NCI-H2029 treated with DMSO at 0.1 percent for 48 hours (cell line): ENCODE measurements at regions not wholly inside any gene's neighbourhood (a gene's known extent, or its start where the extent isn't known, plus 50 kb on each side); places are given as distances from the start of the nearest gene placed in this dataset.
A peak's percentile ranks its signal among the peaks of the same experiment; 100 is the strongest.

Experiments used
- DNase-seq: peaks from one replicate; lab custom pipeline; 2025; lab: John Stamatoyannopoulos, UW

- peak; percentile 94 for DNase-seq
These were observed 579.7 kb upstream of the ZNF608 start for GRCh38 chr5:125326150-125326510.

- DNase-seq, result no peak
These were observed 581.2 kb upstream of the ZNF608 start for GRCh38 chr5:125327676-125328075.

GRCh38 chr5:125331987-125332598, 585.7 kb upstream of the ZNF608 start:
- no peak for DNase-seq

GRCh38 chr5:125333416-125333815, 587.0 kb upstream of the ZNF608 start:
- no peak for DNase-seq

- DNase-seq, result no peak
These were observed 590.0 kb upstream of the ZNF608 start for GRCh38 chr5:125336401-125336800.

GRCh38 chr5:125337294-125337693, 590.9 kb upstream of the ZNF608 start:
- DNase-seq, result no peak

GRCh38 chr5:125338440-125339174, 592.2 kb upstream of the ZNF608 start:
- no peak for DNase-seq

GRCh38 chr5:125341436-125341835, 595.0 kb upstream of the ZNF608 start:
- no peak for DNase-seq

GRCh38 chr5:125343015-125343414, 596.6 kb upstream of the ZNF608 start:
- no peak for DNase-seq

GRCh38 chr5:125346316-125346715, 599.9 kb upstream of the ZNF608 start:
- DNase-seq, result no peak

- DNase-seq, result no peak
These were observed 601.8 kb upstream of the ZNF608 start for GRCh38 chr5:125348221-125348692.

GRCh38 chr5:125348936-125349831, 602.7 kb upstream of the ZNF608 start:
- DNase-seq, result no peak

GRCh38 chr5:125357660-125358059, 611.2 kb upstream of the ZNF608 start:
- no peak for DNase-seq

- DNase-seq, result no peak
These were observed 619.3 kb upstream of the ZNF608 start for GRCh38 chr5:125365747-125366146.

- DNase-seq, result no peak
These were observed 621.3 kb upstream of the ZNF608 start for GRCh38 chr5:125367702-125368101.

GRCh38 chr5:125370461-125371205, 624.2 kb upstream of the ZNF608 start:
- DNase-seq, result no peak

- DNase-seq, result peak; percentile 54
These were observed 626.5 kb upstream of the ZNF608 start for GRCh38 chr5:125372694-125373631.

GRCh38 chr5:125375143-125375542, 628.7 kb upstream of the ZNF608 start:
- no peak for DNase-seq

GRCh38 chr5:125376059-125376641, 629.7 kb upstream of the ZNF608 start:
- no peak for DNase-seq

- DNase-seq, result no peak
These were observed 630.7 kb upstream of the ZNF608 start for GRCh38 chr5:125377141-125377540.
